ENCODE measurements at regions not wholly inside any gene's neighbourhood (a gene's known extent, or its start where the extent isn't known, plus 50 kb on each side); places are given as distances from the start of the nearest gene placed in this dataset.

GRCh38 chr1:199079994-199080393, 441.2 kb downstream of the PTPRC start:
- Histone ChIP-seq H2AFZ (ENCODE audit: low read depth, low read length) (no peak overlapping the region), H3K36me3 (ENCODE audit: insufficient read depth, low read length) (no peaks in the 10 kb centered on the region), H3K9me2 (ENCODE audit: insufficient read depth, low read length) (no peaks in the 10 kb centered on the region), H3F3A (ENCODE audit: insufficient read depth, low read length, poor library complexity, severe bottlenecking) (no peaks in the 10 kb centered on the region), H3K27ac (ENCODE audit: low read length) (no peak overlapping the region), H3K4me2 (ENCODE audit: low read length) (no peak overlapping the region), H3K79me2 (replicated peaks; ENCODE audit: insufficient read depth, low read length) (no peaks in the 10 kb centered on the region), H3K27me3 (ENCODE audit: insufficient read depth, low read depth, low read length) (no peaks in the 10 kb centered on the region), H3K9ac (ENCODE audit: low read length) (no peak overlapping the region), H4K20me1 (ENCODE audit: insufficient read depth) (no peaks in the 10 kb centered on the region), H3K9me3 (ENCODE audit: low read length) (no peaks in the 10 kb centered on the region), H3K4me3 (ENCODE audit: low read length) (no peak overlapping the region)
- TF ChIP-seq RAD21 (conservative IDR thresholded peaks at IDR 0.05): no peak
- TF ChIP-seq POLR2AphosphoS5 (IDR thresholded peaks at IDR 0.05): no peak
- no peak for TF ChIP-seq EP300 (conservative IDR thresholded peaks at IDR 0.05; ENCODE audit: poor library complexity, severe bottlenecking)
- TF ChIP-seq, protein P1, sequence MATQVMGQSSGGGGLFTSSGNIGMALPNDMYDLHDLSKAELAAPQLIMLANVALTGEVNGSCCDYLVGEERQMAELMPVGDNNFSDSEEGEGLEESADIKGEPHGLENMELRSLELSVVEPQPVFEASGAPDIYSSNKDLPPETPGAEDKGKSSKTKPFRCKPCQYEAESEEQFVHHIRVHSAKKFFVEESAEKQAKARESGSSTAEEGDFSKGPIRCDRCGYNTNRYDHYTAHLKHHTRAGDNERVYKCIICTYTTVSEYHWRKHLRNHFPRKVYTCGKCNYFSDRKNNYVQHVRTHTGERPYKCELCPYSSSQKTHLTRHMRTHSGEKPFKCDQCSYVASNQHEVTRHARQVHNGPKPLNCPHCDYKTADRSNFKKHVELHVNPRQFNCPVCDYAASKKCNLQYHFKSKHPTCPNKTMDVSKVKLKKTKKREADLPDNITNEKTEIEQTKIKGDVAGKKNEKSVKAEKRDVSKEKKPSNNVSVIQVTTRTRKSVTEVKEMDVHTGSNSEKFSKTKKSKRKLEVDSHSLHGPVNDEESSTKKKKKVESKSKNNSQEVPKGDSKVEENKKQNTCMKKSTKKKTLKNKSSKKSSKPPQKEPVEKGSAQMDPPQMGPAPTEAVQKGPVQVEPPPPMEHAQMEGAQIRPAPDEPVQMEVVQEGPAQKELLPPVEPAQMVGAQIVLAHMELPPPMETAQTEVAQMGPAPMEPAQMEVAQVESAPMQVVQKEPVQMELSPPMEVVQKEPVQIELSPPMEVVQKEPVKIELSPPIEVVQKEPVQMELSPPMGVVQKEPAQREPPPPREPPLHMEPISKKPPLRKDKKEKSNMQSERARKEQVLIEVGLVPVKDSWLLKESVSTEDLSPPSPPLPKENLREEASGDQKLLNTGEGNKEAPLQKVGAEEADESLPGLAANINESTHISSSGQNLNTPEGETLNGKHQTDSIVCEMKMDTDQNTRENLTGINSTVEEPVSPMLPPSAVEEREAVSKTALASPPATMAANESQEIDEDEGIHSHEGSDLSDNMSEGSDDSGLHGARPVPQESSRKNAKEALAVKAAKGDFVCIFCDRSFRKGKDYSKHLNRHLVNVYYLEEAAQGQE (IDR thresholded peaks at IDR 0.05; ENCODE audit: borderline replicate concordance): no peak
- no peak for TF ChIP-seq SMC3 (conservative IDR thresholded peaks at IDR 0.05; ENCODE audit: poor library complexity)
- TF ChIP-seq TAF1 (IDR thresholded peaks at IDR 0.05; ENCODE audit: low read depth): no peak
- TF ChIP-seq EZH2 (IDR thresholded peaks at IDR 0.05; ENCODE audit: borderline replicate concordance, insufficient read depth, low read length, poor library complexity, severe bottlenecking): no peak
- no peak for TF ChIP-seq MXI1 (conservative IDR thresholded peaks at IDR 0.05; ENCODE audit: poor library complexity, severe bottlenecking)
- TF ChIP-seq, protein P2, sequence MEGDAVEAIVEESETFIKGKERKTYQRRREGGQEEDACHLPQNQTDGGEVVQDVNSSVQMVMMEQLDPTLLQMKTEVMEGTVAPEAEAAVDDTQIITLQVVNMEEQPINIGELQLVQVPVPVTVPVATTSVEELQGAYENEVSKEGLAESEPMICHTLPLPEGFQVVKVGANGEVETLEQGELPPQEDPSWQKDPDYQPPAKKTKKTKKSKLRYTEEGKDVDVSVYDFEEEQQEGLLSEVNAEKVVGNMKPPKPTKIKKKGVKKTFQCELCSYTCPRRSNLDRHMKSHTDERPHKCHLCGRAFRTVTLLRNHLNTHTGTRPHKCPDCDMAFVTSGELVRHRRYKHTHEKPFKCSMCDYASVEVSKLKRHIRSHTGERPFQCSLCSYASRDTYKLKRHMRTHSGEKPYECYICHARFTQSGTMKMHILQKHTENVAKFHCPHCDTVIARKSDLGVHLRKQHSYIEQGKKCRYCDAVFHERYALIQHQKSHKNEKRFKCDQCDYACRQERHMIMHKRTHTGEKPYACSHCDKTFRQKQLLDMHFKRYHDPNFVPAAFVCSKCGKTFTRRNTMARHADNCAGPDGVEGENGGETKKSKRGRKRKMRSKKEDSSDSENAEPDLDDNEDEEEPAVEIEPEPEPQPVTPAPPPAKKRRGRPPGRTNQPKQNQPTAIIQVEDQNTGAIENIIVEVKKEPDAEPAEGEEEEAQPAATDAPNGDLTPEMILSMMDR (IDR thresholded peaks at IDR 0.05; ENCODE audit: poor library complexity, severe bottlenecking): no peak

- H3K9me3 ChIP-seq (ENCODE audit: low read length): no peaks in the 10 kb centered on the region
- no peak for TF ChIP-seq RAD21 (conservative IDR thresholded peaks at IDR 0.05)
- TF ChIP-seq, protein P2 (IDR thresholded peaks at IDR 0.05; ENCODE audit: poor library complexity, severe bottlenecking): no peak
- no peak for TF ChIP-seq POLR2AphosphoS5 (IDR thresholded peaks at IDR 0.05)
- no peak for TF ChIP-seq EP300 (conservative IDR thresholded peaks at IDR 0.05; ENCODE audit: poor library complexity, severe bottlenecking)
- no peak for TF ChIP-seq TAF1 (IDR thresholded peaks at IDR 0.05; ENCODE audit: low read depth)
- TF ChIP-seq, protein P1 (IDR thresholded peaks at IDR 0.05; ENCODE audit: borderline replicate concordance): no peak
- no peak for TF ChIP-seq SMC3 (conservative IDR thresholded peaks at IDR 0.05; ENCODE audit: poor library complexity)
- no peak for TF ChIP-seq MXI1 (conservative IDR thresholded peaks at IDR 0.05; ENCODE audit: poor library complexity, severe bottlenecking)
- no peak for TF ChIP-seq EZH2 (IDR thresholded peaks at IDR 0.05; ENCODE audit: borderline replicate concordance, insufficient read depth, low read length, poor library complexity, severe bottlenecking)
- no peak overlapping the region for H3K27ac ChIP-seq (ENCODE audit: low read length)
- no peak overlapping the region for H3K4me3 ChIP-seq (ENCODE audit: low read length)
- H3K4me2 ChIP-seq (ENCODE audit: low read length): no peak overlapping the region
- no peaks in the 10 kb centered on the region for H3K9me2 ChIP-seq (ENCODE audit: insufficient read depth, low read length)
- no peak overlapping the region for H2AFZ ChIP-seq (ENCODE audit: low read depth, low read length)
- H4K20me1 ChIP-seq (ENCODE audit: insufficient read depth): no peaks in the 10 kb centered on the region
- no peak overlapping the region for H3K9ac ChIP-seq (ENCODE audit: low read length)
- H3K79me2 ChIP-seq (replicated peaks; ENCODE audit: insufficient read depth, low read length): no peaks in the 10 kb centered on the region
- no peaks in the 10 kb centered on the region for H3K27me3 ChIP-seq (ENCODE audit: insufficient read depth, low read depth, low read length)
- H3K36me3 ChIP-seq (ENCODE audit: insufficient read depth, low read length): no peaks in the 10 kb centered on the region
- no peaks in the 10 kb centered on the region for H3F3A ChIP-seq (ENCODE audit: insufficient read depth, low read length, poor library complexity, severe bottlenecking)
These were observed 442.9 kb downstream of the PTPRC start for GRCh38 chr1:199081739-199082138.

Data from neural cell (in vitro differentiated cells).